HTR-8/SVneo (cell line): ENCODE measurements at regions not wholly inside any gene's neighbourhood (a gene's known extent, or its start where the extent isn't known, plus 50 kb on each side); places are given as distances from the start of the nearest gene placed in this dataset.

Experiments used
- DNase-seq: peaks from one replicate; pipeline ENCODE4 v3.0.0; 2011; ENCODE audit warnings: low spot score, mixed read lengths; ENCODE audit not compliant: insufficient read length
- FAIRE-seq: peaks from 2 replicates; lab custom pipeline; 2011; peaks lifted over from hg19 to GRCh38; lab: Jason Lieb, UNC

DNA sequence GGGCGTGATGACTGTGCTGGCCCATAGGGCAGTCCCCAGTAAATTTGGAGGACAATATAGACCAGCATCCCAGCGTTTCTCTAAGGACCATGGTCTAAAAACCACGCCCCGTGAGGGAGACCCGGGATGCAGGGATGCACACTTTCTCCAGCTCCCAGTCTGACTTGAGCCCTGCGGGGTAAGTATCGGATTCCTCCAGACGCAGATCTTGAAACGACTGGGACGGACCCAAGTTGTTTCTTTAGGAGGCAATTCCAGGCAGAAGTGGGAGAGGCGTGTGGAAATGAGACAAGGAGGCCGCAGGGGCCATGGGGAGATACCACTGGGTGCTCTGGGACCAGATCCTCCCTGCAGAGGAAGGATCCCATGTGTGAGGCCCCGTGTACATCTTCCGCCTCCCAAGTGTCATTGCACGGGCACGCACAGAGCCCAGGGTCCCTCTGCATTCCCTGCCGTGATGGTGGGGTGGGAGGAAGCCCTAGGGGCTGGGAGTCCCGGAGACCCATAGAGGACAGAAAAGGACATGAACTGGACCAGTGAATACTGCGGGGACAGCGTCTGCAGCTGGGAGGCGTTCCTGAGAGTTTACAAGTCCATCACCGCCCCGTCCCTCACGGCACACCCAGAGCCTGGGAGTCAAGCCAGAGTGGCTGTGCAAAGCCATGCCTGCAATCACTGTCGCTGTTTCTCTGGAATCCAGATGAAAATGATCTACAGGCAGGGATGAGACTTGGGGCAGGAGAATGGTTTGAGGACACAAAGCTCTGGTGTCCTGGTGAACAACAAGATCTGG is 522.9 kb downstream of the CDH26 start:
- FAIRE-seq: peak; percentile 49

DNA sequence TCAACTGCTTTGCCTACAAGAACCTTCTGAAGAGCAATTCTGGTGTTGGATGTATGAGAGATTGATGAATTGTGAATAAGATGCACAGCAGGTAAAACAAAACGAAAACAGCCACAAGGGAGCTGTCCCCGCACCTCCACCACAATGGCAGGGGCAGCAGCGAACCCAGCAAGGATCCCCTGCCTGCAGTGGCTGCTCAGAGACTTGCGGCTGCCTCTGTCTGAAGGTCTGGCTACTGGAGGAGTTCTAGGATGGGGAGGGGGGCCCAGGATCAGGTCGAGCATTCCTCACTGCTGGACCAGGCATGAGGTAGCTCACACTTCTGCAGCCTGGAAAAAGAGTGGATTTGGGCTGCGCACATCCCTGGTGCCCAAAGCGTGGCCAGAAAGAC is 523.5 kb downstream of the CDH26 start:
- no peak for FAIRE-seq
- no peak for DNase-seq

More for the DNA sequence above, 522.9 kb downstream of the CDH26 start:
- no peak for DNase-seq

DNA sequence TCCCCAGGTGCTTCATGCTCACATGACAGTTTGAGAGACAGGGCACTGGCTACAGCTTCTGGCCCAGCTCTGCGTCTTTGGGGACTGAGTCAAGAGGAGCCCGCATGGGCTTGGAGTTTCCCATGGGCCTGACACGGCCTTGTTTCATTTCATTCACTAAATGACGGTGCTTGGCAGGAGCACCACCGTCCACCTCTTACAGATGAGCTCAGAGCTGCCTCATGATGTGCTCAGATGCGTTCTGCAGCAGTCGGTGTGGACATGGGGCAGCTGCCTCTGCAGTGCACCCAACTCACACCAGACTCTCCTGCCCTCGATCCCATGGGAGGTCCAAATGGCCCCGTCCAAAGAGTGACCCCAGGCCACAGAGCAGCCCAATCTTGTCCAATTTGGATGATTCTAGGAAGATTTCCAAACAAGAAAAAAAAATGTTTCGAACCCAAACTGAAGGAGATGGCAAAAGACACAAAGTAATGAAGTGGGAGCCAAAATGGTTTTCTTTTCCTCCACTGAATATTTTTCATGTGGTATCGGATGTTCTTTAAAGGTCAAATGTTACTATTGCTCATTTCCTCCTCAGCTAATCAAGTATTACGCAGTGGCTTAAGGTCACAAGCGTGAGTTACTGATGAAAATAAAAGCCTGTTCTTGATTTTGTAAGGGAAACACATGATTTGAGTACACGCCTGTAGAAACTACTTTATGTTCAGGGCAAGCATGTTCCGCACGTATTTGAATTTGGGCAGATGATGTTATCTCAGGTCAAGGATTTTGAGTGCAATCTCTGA is 524.2 kb downstream of the CDH26 start:
- peak; percentile 60 for FAIRE-seq
- DNase-seq: no peak

DNA sequence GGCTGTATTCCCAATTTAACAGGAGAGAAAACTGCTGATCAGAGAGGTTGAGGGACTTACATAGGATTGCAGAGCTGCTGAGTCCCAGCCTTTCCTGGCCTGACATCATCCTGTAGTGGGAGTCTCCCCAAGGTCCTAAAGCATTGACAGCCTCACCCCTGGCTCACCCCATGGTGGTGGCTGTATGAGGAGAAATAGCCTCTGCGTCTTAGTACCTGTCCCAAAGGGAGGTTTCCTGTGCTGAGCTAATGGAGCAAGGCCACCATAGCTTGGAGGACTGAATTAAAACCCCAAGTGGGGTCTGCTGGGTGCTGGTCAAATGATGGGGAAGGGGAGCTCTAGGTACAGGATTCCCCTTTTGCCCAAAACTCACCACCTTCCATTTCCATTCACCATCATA is 525.1 kb downstream of the CDH26 start:
- no peak for DNase-seq

DNA sequence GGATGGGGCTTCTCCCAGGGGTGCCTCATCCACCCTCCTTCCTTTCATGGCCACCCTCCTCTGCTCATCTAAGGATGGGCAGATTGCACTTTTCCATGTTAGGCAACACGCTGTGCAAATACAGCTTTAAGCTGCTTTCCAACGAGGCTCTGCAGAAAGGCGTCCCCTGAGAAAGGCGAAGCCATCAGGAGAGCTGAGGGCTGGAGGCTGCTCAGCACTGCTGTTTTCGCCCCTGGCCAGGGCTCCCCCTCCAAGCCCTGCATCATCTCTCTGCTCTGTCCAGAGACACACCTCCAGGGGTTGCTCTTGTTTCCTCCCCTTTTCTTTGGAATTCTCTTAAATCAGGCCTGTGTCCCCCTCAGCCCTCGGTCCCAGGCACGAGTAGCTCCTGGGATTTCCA is 526.1 kb downstream of the CDH26 start:
- DNase-seq (no peak), FAIRE-seq (no peak)

More for the DNA sequence above, 525.1 kb downstream of the CDH26 start:
- FAIRE-seq: peak; percentile 23

DNA sequence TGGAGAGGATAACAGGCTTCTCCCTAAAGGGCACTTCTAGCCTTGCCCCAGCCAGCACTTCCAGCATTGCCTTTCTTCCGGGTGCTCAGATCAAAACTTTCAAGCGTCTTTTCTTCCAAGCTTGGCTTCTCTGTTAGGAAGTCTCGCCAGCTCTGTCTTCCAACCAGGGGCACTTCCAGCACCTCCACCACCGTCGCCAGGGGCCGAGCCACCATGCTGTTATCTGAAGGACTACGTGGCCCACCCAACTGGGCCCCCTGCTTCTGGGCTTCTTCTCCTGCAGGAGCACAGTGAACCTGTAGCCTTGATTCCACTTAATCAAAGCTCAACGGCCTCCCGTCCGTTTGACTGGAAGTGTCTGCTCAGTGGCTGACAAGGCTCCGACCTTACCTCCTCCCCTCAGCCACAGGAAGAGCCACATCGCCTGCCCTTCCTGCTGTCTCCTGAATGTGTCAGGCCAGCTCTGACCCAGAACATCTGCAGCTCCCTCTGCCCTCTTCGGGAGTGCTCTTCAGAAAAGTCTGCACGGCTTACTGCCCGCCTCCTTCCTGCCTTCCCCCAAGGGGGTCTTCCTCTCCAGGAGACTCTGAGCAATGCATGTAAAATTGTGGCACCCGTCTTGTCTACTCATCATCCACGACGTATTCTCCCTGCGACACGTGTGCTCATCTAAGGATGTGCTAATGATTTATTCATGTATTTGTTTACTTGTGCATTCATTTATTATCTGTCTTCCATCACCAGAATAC is 527.0 kb downstream of the CDH26 start:
- FAIRE-seq: peak; percentile 71
- no peak for DNase-seq

DNA sequence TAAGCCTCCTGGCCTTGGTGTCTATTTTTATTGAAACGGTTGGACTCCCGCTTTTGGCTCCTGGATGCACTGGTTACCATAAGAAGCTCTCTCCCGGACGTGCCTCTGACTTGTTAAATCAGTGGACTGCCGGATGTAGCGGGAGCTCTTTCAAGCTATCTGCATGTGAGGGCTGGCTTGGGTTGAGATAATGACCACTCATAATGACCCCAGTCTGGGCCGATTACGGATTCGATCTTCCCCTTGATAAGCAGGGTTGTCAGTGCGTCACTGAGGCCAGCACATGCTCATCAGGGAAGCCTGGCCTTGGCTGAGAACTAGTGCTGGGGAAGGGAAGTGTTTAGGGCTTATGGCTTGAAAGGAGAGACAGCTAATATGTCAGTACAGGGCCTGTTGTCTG is 528.1 kb downstream of the CDH26 start:
- DNase-seq: no peak
- peak; percentile 82 for FAIRE-seq

DNA sequence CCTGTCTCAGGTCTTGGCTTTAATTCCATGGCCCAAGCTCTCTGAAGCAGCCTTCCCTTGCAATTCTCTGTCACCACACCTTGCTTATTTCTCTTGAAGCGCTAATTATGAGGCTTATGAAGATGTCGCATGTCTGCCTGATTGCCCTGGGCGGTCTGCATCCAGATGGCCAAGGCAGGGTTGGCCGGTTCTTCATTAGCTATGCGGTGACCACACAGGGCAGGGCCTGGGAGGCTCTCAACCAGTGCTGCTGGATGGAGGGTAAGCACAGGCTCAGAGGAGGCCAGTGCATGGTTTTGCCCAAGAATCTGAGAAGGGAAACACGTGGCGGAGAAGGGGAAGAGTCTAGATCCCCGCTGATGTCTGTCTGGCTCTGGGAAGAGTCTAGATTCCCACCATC is 528.7 kb downstream of the CDH26 start:
- DNase-seq: no peak
- peak; percentile 9 for FAIRE-seq

DNA sequence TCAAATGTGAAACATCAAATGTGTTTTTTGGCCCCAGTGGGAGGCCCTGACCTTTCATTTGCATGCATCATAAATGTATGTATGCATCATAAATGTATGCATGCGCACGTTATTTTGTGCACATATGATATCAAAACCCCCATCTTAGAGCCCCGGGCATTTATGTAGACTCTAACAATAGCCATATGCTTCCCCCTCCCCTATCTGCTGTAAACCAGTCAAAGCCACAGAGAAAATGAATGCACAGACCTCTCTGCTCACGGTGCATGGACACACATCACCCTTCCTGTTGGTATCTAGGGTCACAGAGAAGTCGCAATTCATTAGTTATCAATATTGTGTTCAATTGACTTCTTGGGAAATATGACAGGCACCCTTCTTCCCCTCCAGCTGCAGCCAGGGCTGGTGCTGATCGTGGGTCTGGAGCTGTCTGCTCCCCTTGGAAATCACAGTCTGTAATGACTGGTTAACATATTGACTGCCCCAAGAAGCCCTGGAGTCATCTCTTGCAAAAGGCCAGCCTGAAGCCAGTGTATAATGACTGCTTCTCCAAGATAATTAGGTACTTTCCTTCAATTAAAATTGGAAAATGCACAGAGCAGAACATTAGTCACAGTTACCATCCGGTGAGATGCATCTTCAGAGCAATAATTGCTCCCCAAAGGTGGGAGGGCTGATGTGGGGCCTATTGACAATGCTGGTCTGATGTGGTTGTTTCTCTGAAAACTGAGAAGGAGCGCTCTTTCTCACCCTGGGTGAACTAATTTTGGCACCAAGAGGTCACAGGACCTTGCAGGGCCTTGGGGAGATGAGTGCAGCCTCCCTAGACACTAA is 532.2 kb downstream of the CDH26 start:
- FAIRE-seq (peak; percentile 78), DNase-seq (no peak)

DNA sequence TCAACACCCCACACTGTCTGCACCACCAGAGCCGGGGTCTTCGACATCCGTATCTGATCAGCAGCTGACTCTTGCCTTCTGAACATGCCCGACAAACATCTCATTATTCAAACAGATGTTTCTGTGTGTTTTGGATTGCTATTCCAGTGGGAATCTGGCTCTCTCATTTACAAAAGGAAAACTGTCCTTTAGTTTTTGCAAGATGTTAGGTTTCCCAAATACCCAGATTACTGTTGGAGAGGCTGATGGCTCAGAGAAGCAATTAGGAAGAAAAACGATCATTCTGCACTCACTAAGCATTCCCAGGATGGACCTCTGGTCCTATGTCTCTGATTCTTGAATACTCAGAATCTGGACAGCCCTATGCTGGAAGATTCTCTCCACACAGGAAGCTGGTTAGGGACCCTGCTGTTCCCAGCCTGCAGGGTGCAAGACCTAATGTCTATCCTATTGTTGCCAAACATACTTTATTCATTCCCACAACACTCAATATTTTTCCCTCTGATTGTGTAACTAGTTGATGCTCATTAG is 532.9 kb downstream of the CDH26 start:
- FAIRE-seq: peak; percentile 13

DNA sequence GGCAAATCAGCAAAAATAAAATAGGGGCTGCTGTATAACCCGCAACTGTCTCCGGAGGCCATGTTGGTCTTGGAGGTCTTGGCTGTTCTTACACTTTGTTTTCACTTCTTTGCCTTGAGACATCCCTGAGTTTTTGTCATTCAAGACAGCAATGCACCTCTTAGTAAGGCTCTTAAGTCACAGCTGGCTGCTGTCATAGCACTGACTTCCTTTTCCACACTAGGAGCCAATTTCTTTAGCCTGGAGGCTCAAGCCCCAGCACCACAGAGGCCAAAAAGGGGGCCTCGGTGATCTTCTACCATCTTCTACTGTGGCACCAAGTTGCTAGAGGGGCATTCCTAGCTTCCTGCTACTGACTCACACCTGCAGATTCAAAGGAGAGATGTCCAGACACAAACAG is 536.3 kb downstream of the CDH26 start:
- peak; percentile 69 for FAIRE-seq
- DNase-seq: no peak

More for the DNA sequence above, 532.9 kb downstream of the CDH26 start:
- no peak for DNase-seq

DNA sequence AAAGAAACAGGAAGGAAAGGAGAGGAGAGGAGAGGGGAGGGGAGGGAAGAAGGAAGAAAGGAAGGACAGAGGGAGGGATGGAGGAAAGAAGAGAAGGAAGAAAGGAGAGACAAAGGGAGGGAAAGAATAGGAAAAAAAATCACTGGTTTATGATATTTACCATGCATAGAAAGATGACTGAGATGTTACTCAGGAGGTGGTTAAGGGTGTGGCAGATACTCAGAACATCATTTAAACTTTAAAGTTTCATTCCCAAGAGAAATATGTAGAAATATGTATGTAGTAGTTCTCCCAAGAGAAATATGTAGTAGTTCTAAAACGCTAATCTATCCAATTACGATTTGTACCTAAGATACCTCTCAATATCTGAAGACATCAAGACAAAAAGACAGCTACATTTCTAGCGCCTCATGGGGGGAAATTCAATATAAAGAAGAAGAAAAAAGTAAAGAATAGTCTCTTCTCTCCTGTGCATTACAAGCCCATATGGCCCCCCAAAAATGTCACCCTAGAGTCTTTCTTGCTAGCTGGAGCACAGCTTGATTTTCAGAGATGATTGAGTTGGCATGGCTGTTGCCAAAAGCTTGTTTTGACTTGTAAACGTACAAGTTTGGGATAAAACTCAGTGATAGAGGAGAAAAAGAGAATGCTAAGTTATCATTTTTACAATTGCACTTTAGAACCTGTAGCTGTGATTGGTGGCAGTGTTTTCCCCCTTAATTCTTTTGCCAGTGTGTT is 539.2 kb downstream of the CDH26 start:
- DNase-seq (no peak), FAIRE-seq (no peak)

DNA sequence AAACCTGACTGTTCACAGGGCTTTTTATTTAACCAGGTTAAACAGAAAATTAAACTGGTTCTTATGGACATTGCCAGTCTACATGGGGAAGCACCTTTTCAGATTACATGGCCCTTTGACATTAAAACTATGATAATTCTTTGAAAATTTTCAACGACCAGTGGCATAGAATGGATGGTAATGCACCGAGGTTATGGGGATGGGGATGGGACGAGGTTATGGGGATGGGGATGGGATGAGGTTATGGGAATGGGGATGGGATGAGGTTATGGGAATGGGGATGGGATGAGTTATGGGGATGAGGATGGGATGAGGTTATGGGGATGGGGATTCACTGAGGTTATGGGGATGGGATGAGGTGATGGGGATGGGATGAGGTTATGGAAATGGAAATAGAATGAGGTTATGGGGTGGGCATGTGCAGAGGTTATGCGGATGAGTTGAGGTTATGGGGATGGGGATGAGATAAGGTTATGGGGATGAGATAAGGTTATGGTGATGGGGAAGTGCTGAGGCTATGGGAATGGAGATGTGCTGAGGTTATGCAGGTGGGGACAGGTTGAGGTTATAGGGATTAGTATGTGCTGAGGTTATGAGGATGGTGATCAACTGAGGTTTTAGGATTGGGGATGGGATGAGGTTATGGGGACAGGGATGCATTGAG is 541.9 kb downstream of the CDH26 start:
- FAIRE-seq (peak; percentile 97), DNase-seq (no peak)

DNA sequence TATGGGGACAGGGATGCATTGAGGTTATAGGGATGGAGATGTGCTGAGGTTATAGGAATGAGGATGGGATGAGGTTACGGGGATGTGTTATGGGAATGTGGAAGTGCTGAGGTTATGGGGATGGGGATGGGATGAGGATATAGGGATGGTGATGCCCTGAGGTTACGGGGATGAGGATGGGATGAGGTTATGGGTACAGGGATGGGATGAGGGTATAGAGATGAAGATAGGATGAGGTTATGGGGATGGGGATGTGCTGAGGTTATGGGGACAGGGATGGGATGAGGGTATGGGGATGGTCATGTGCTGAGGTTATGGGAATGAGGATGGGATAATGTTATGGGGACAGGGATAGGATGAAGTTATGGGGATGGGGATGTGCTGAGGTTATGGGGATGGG is 542.8 kb downstream of the CDH26 start:
- no peak for DNase-seq
- no peak for FAIRE-seq

DNA sequence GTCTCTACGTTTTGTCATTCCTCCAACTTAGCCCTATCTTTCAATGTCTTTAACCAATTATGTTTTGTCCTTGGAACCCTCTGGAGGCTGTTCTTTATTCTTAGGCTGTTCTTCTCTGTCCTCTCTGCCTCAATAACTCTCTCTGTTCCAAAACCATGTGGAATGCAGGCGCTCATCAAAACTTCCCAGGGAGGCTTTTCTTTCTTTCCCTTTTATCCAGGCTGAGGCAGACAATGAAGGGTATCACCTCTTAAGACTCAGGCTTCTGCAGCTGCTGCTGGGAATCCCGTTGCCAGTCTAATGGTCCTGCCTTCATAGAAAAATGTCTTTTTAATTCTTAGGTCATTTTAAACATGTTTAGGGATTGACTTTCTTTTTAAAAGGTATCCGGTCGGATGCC is 544.7 kb downstream of the CDH26 start:
- FAIRE-seq (peak; percentile 85), DNase-seq (no peak)

DNA sequence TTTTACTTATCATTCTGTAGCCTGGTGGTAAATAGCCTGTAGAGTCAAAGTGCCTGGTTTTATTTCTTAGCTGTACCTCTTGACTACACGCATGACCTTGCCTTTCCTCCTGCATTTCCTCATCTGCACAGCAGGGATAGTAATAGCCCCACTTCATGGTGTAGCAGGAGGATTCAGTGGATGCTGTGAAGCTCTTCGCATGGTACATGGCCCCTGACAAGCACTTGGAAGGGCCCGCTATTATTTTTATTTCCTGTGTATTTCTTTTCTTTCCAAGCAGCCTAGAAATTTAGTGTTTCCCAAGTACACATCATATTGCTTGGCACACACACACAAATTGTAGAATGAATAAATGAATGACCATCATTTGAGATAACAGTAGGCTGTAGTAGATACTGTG is 547.2 kb downstream of the CDH26 start:
- FAIRE-seq (peak; percentile 90), DNase-seq (no peak)

DNA sequence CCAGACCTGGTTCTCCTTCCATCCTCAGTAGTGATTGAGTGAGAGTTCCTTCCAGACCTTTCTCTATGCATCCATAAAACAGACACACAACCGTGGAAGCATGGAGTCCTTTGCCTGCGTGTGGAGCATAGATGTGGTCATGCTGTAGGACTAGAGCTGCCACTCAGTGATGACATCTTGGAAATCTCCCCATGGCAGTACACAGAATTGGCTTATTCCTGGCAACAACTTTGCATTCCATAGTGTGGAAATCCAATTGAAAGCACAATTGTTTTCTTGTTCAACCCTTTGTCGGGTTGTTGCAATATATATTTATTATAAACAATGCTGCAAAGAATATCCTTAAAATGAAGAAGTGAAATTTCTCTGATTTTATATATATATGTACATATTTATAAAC is 547.8 kb downstream of the CDH26 start:
- no peak for DNase-seq
- FAIRE-seq: peak; percentile 87

DNA sequence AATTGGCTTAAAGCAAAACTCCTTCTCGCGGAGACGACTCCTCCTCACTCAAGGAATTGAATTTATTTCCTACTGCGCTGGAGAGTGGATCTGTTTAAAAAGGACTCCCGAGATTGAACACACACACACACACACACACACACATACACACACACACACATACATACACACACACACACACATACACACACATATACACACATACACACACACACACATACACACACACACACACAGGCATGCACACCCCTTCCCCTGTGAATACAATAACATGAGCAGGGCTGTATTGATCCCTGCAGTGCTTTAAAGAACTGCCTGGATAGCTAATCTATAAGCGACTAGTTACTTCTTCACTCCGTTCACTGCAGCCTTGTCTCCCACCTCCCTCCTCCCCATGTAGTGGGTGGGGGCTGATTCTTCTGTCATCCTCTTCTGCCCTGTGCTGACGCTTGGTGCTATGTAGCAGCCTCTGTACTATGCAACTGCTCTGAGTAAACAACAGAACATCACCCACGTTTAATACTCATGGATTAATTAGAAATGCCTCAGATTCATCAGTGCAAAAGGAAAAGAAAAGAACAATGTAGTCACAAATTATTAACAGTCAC is 549.0 kb downstream of the CDH26 start:
- FAIRE-seq (peak; percentile 99), DNase-seq (no peak)
